Esophagus squamous epithelium (tissue), 5 donors: ENCODE measurements at regions not wholly inside any gene's neighbourhood (a gene's known extent, or its start where the extent isn't known, plus 50 kb on each side); places are given as distances from the start of the nearest gene placed in this dataset.

Experiments used
- DNase-seq: peaks from one replicate; lab custom pipeline; 2025; lab: John Stamatoyannopoulos, UW
- H3K27ac ChIP-seq, 4 donors: fragments of 200-600 bp; sonication (generic); one replicate each; pipeline ENCODE4 v1.5.1; 2016 to 2019; ENCODE audit warnings: mild to moderate bottlenecking in 1 of 4
- H3K27me3 ChIP-seq, 4 donors: fragments of 200-600 bp; sonication (generic); 1 replicate in 3 of 4; 2 replicates in 1 of 4; pipeline versions ENCODE4 v1.5.1 to v1.6.0; 2017 to 2021; ENCODE audit warnings: antibody characterized with exemption in 1 of 4
- H3K36me3 ChIP-seq, 3 donors: fragments of 200-600 bp; sonication (generic); one replicate each; pipeline ENCODE4 v1.5.1; 2016 to 2019
- H3K4me1 ChIP-seq, 3 donors: fragments of 200-600 bp; sonication (generic); one replicate each; pipeline ENCODE4 v1.5.1; 2017 to 2019
- H3K4me3 ChIP-seq, 4 donors: fragments of 200-600 bp; sonication (generic); 1 replicate in 3 of 4; 2 replicates in 1 of 4; pipeline ENCODE4 v1.5.1; 2016 to 2019; ENCODE audit warnings: mild to moderate bottlenecking in 2 of 4, moderate library complexity in 1 of 4
- H3K9me3 ChIP-seq, 3 donors: fragments of 200-600 bp; sonication (generic); one replicate each; pipeline ENCODE4 v1.5.1; 2016 to 2019
- POLR2A ChIP-seq, 4 donors: fragments of 450-650 bp; IDR thresholded peaks; one replicate each; pipeline ENCODE4 v1.6.1; 2017; ENCODE audit warnings: antibody characterized with exemption in 4 of 4, mild to moderate bottlenecking in 4 of 4, moderate library complexity in 3 of 4
- WGBS, 2 donors: methylation state at CpG; one replicate each; pipeline ENCODE4 v1.1.5; 2018; 5-methylcytosine and 5-hydroxymethylcytosine counted together
- intact Hi-C: fragments of 100-400 bp; cut with DNase I; formaldehyde crosslinking; loops from one replicate; pipeline ENCODE4 v1.15.0; 2022
- TF ChIP-seq, protein P1 (sequence below), 6 experiments: fragments of 450-650 bp in 4 of 6; fragments of 200-600 bp in 2 of 6; sonication (generic) in 2 of 6; IDR thresholded peaks; one replicate each; pipeline ENCODE4 v1.5.1; 2016 to 2019; ENCODE audit warnings: antibody characterized with exemption in 6 of 6, mild to moderate bottlenecking in 4 of 6, moderate library complexity in 4 of 6
- donor health status: DM: yes; HTN: yes; CAD: no.

DNA sequence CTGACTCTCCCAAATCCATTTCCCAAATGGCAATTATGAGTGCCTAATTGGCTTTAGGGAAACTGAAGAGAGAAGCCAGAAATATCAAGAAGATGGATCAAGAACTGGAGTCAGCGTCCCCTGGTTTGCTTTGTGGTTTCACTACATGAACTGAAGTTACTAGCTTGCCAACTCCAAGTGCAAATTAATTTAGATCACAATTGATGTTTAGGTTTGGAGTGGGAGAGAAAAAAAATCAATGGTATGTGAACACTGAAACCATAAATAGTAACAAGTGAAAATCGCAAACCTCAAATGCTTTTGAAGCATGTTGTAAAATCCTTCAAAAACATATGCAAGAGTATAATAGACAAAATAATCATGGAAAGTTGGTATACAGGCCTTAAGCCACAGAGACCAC lies 1528.6 kb upstream of the SLC10A2 start:
- intact Hi-C loops, result no loop called here
- Histone ChIP-seq H3K27me3 (no peaks in the 10 kb centered on the region), H3K9me3 (no peaks in the 10 kb centered on the region), H3K36me3 (no peaks in the 10 kb centered on the region), H3K4me1 (no peaks in the 10 kb centered on the region), H3K27ac (no peak overlapping the region), H3K4me3 (no peak overlapping the region)
- DNase-seq, result no peak
- TF ChIP-seq POLR2A (IDR thresholded peaks at IDR 0.05), result no peak
- TF ChIP-seq, protein P1, sequence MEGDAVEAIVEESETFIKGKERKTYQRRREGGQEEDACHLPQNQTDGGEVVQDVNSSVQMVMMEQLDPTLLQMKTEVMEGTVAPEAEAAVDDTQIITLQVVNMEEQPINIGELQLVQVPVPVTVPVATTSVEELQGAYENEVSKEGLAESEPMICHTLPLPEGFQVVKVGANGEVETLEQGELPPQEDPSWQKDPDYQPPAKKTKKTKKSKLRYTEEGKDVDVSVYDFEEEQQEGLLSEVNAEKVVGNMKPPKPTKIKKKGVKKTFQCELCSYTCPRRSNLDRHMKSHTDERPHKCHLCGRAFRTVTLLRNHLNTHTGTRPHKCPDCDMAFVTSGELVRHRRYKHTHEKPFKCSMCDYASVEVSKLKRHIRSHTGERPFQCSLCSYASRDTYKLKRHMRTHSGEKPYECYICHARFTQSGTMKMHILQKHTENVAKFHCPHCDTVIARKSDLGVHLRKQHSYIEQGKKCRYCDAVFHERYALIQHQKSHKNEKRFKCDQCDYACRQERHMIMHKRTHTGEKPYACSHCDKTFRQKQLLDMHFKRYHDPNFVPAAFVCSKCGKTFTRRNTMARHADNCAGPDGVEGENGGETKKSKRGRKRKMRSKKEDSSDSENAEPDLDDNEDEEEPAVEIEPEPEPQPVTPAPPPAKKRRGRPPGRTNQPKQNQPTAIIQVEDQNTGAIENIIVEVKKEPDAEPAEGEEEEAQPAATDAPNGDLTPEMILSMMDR (IDR thresholded peaks at IDR 0.05), result no peak
- 74 to 81% methylated on average over 2 of the region's 2 CpGs for WGBS, 2 donors

DNA sequence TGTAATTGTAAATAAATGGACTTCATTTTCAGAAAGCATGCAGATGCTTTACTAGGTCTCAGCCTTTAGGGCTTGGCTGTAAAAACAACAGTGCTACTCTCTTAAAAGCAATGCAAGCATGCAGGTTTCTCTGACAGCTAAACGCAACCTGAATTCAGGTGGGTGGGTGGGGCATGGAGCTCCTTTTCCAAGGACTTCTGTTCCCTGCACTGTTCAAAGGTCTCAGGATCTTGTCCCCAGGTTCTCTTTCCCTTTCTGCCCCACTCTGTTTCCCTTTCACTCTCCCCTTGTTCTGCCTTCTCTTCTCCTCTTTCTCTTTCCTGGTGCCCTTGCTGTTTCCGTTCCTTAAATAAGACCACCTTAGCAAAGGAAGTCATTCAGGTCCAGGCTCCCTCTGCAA lies 1527.5 kb upstream of the SLC10A2 start:
- intact Hi-C loops, result no loop called here

DNA sequence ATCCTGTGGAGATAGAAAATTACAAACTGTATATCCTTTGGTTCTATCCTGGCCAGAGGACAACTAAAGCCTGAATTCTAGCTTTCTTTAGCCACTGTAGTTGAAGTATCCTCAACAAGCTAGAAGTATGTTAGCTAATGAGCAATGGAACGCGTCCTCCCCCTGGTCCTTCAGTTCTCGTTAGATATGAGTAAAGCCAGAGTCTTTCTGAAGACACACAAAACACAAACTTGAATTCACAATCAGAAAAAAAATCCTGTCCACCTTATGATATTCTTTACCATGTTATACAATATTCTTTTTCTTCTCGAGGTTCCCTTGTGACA lies 1527.0 kb upstream of the SLC10A2 start:
- WGBS, 2 donors, result 74 to 85% methylated on average over 4 of the region's 4 CpGs
- Histone ChIP-seq H3K27me3 (no peaks in the 10 kb centered on the region), H3K36me3 (no peaks in the 10 kb centered on the region), H3K4me3 (no peak overlapping the region), H3K27ac (no peak overlapping the region), H3K4me1 (no peaks in the 10 kb centered on the region), H3K9me3 (no peaks in the 10 kb centered on the region)
- intact Hi-C loops, result no loop called here
- no peak for DNase-seq
- TF ChIP-seq, protein P1 (IDR thresholded peaks at IDR 0.05), result no peak
- TF ChIP-seq POLR2A (IDR thresholded peaks at IDR 0.05), result no peak

More for the DNA sequence above, 1527.5 kb upstream of the SLC10A2 start:
- no peaks in the 10 kb centered on the region for H3K9me3 ChIP-seq
- TF ChIP-seq, protein P1 (IDR thresholded peaks at IDR 0.05), result no peak
- TF ChIP-seq POLR2A (IDR thresholded peaks at IDR 0.05), result no peak
- no peak overlapping the region for H3K27ac ChIP-seq
- DNase-seq, result no peak
- no peak overlapping the region for H3K4me3 ChIP-seq
- no peaks in the 10 kb centered on the region for H3K4me1 ChIP-seq
- no peaks in the 10 kb centered on the region for H3K27me3 ChIP-seq
- no peaks in the 10 kb centered on the region for H3K36me3 ChIP-seq
- 83 to 88% methylated on average over 2 of the region's 2 CpGs for WGBS, 2 donors

DNA sequence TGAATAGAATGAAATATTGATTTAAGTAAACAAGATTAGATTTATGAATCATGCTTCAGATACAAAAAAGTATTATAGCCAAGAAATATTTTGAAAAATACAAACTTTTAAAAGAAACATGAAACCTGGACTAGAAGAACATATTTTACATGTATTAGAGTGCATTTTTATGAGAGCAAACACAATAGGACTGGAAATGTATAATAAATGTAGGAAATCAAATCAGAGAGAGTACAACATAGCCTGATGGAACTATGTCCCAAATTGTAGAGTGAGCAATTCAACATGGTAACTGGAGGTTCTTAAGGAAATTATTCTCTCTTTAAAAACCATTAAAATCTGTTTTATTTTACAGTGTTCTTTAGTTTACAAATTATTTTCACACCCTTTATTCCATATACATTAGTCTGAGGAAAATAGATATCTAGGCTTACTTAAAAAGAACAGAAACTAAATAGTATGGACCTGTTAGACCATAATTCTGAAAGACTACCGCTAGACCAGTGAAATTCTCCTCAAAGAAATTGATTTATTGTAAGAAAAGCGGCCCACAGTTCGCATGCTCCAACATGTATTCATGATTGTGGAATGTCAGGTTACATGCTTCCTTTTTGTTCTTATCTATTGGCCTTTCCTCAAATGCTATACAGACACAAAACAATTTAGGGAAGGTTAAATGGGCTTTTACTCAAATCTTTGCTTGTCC lies 1526.5 kb upstream of the SLC10A2 start:
- TF ChIP-seq, protein P1 (IDR thresholded peaks at IDR 0.05), result no peak
- Histone ChIP-seq H3K36me3 (no peaks in the 10 kb centered on the region), H3K27ac (no peak overlapping the region), H3K4me3 (no peak overlapping the region), H3K27me3 (no peaks in the 10 kb centered on the region), H3K9me3 (no peaks in the 10 kb centered on the region), H3K4me1 (no peaks in the 10 kb centered on the region)
- WGBS, 2 donors, result 64 to 67% methylated on average over 3 of the region's 3 CpGs
- intact Hi-C loops, result no loop called here
- DNase-seq, result no peak

DNA sequence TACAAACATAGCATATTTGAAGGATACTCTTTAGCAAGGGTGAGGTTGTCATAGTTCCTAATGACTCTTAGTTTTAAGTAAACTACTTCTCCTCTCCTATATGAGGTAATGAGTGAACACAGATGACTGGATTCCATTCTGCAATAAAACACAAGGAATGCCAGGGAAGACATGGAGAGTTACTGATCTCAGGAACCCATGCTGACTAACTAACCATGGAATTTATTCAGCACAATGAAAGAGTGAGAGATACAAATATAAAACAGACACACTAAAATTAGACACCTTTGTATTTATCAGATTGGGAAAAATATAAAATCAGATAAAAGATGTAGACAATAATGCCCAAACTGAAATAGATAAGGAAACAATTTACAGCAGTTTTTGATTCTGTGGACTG lies 1525.9 kb upstream of the SLC10A2 start:
- H3K4me3 ChIP-seq, result no peak overlapping the region
- H3K27me3 ChIP-seq, result no peaks in the 10 kb centered on the region
- no peaks in the 10 kb centered on the region for H3K36me3 ChIP-seq
- H3K9me3 ChIP-seq, result no peaks in the 10 kb centered on the region
- no peak overlapping the region for H3K27ac ChIP-seq
- no peak for TF ChIP-seq POLR2A (IDR thresholded peaks at IDR 0.05)
- TF ChIP-seq, protein P1 (IDR thresholded peaks at IDR 0.05), result no peak
- no peaks in the 10 kb centered on the region for H3K4me1 ChIP-seq
- intact Hi-C loops, result no loop called here
- DNase-seq, result no peak
